GM20000 (cell line): ENCODE measurements at regions not wholly inside any gene's neighbourhood (a gene's known extent, or its start where the extent isn't known, plus 50 kb on each side); places are given as distances from the start of the nearest gene placed in this dataset.

Experiments used
- DNase-seq: peaks from one replicate; pipeline ENCODE4 v3.0.0; 2012; ENCODE audit warnings: low spot score
- TF ChIP-seq, protein P1 (sequence below): IDR thresholded peaks from 2 replicates; pipeline ENCODE4 v1.5.1; 2012; ENCODE audit warnings: mild to moderate bottlenecking, control low read depth; ENCODE audit errors: extremely low read depth, missing control alignments

GRCh38 chr6:77181749-77182148 is 281.5 kb downstream of the HTR1B start:
- TF ChIP-seq, protein P1, sequence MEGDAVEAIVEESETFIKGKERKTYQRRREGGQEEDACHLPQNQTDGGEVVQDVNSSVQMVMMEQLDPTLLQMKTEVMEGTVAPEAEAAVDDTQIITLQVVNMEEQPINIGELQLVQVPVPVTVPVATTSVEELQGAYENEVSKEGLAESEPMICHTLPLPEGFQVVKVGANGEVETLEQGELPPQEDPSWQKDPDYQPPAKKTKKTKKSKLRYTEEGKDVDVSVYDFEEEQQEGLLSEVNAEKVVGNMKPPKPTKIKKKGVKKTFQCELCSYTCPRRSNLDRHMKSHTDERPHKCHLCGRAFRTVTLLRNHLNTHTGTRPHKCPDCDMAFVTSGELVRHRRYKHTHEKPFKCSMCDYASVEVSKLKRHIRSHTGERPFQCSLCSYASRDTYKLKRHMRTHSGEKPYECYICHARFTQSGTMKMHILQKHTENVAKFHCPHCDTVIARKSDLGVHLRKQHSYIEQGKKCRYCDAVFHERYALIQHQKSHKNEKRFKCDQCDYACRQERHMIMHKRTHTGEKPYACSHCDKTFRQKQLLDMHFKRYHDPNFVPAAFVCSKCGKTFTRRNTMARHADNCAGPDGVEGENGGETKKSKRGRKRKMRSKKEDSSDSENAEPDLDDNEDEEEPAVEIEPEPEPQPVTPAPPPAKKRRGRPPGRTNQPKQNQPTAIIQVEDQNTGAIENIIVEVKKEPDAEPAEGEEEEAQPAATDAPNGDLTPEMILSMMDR = no peak
- no peak for DNase-seq

- TF ChIP-seq, protein P1 = no peak
- no peak for DNase-seq
These were observed 283.0 kb downstream of the HTR1B start for GRCh38 chr6:77180326-77180725.

DNA sequence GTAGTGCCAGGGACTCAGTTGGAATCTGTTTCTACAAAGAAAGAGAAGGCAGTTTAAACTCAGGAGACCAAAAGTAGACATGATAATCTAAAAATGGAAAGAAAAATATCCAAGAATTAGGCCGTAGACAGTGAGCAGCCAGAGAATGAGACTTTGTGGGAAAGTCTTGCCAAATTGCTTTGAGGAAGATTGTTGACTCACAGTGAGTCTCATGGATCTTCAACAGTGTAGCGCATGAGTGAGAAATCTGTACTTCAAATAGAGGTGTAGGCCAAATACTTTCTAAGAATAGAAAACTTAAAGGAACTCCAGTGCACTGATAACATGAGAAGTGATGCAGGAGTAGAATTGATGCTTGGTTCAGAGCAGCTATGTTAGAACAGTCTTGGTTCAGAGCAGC is 284.5 kb downstream of the HTR1B start:
- DNase-seq = no peak
- TF ChIP-seq, protein P1 = no peak

- TF ChIP-seq, protein P1 = no peak
- DNase-seq = no peak
These were observed 285.8 kb downstream of the HTR1B start for GRCh38 chr6:77177470-77177869.

DNA sequence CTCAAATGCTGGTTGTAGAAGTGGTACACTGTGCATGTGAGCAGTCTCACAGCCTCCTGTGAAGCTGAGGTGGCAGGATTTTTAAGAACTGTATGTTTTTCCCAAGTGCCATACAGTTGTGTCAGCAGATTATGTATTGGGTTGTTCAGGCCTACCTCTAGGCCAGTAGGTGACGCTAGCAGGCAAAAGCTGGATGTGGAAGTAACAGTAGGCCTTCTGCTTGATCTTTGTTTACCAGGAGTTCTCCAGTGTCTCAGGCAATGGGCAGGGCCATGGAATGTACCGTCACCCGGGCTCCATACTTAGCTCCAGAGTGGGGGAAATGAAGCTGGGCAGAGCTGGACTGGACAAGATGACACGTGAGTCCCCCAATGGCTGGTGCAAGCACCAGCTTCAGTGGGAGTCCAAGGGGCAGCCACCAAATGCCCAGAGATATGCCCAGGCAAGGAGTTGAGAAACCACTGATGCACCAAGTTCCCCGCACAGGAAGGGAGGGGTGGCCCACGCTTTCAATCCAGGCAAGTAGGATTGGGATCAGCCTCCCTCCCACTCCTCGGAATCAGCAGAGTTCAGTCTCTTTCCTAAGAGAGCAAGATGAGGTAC is 289.7 kb downstream of the HTR1B start:
- DNase-seq = no peak
- TF ChIP-seq, protein P1 = no peak

- DNase-seq = no peak
- TF ChIP-seq, protein P1 = no peak
These were observed 290.7 kb downstream of the HTR1B start for GRCh38 chr6:77172578-77172977.

DNA sequence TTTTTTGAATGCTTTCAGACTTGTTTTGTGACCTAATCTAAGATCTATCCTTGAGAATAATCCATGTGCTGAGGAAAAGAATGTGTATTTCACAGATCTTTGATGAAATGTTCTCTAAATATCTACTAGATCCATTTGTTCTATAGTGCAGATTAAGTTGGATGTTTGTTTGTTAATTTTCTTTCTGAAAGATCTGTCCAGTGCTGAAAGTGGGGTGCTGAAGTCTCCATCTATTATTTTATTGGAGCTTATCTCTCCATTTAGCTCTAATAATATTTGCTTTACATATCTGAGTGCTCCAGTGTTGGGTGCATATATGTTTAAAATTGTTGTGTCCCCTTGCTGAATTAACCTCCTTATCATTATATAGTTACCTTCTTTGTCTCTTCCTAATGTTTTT is 303.6 kb downstream of the HTR1B start:
- TF ChIP-seq, protein P1 = no peak
- DNase-seq = no peak
